ENCODE measurements at regions not wholly inside any gene's neighbourhood (a gene's known extent, or its start where the extent isn't known, plus 50 kb on each side); places are given as distances from the start of the nearest gene placed in this dataset.

DNA sequence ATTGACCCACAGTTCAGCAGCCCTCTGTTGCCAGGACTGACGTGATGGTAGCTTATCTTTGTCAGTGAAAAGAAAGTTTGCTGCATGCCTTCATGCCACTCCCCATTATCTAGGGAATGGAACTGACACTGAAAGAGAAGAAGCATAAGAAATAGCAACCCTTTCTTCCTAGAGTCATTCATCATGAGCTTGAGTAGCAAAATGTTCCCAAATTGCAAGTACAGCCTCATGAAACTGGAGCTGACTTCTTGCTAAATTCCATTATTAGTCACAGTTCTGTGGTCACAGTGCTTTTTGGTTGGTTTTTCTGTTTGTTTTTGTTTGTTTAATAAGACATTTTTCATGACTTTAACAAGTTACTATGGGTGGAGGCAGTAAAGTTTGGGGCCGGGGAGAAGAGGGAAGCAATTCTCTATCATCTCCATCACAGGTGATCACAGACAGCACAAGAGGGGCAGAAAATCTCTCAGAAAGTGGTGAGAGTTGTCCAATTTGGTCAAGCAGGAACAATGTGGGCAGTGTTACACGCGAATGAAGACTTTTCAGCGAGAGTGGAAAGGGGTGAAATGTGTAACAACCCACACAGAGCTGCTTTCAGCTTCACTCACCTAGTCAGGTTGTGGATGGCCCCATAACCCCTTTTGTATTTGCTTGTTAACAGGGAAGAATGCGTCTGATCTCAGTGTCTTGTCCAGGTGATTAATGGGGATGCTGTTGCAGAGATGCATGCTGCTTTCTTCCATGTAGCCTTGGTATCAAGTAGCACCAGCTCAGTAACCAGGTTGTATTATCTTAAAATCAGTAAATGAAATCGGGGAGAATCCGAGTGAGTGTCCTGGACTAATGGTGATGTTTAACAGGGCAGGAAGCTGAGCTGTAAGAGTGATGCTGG lies 440.4 kb downstream of the DMRT2 start:
- CTCF ChIA-PET, result no interaction called here
- DNase-seq, result no peak
- Mint-ChIP-seq H3K27me3 (ENCODE audit: low read depth) (no peaks in the 10 kb centered on the region), H3K9me3 (ENCODE audit: insufficient read depth) (no peaks in the 10 kb centered on the region), H3K27ac (no peak overlapping the region), H3K4me3 (no peak overlapping the region), H3K36me3 (ENCODE audit: low read depth) (no peaks in the 10 kb centered on the region), H3K4me1 (ENCODE audit: low read depth) (no peaks in the 10 kb centered on the region)
- ATAC-seq, result no peak
- POLR2A ChIA-PET, result no interaction called here

DNA sequence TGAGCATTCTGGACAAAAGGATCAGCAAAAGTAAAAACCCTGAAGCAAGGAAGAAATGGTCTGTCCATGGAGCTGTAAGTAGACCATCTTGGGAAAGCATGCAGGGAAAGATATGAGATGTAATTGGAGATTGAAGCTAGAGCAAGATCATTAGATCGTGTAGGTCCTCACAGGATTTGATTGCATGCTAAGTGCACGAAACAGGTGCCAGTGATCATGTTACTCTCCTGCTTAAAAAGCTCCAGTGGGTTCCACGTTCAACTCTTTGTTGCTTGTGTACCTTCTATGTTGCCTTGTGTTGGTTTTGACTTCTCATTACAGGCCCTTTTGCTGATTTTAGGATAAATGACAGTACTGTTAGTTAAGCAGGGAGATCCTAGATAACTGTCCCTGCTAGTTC lies 442.0 kb downstream of the DMRT2 start:
- no peaks in the 10 kb centered on the region for H3K9me3 Mint-ChIP-seq (ENCODE audit: insufficient read depth)
- DNase-seq, result no peak
- ATAC-seq, result no peak
- no peaks in the 10 kb centered on the region for H3K4me1 Mint-ChIP-seq (ENCODE audit: low read depth)
- ChIA-PET CTCF (no interaction called here), POLR2A (no interaction called here)
- H3K27me3 Mint-ChIP-seq (ENCODE audit: low read depth), result no peaks in the 10 kb centered on the region
- no peak overlapping the region for H3K27ac Mint-ChIP-seq
- no peaks in the 10 kb centered on the region for H3K36me3 Mint-ChIP-seq (ENCODE audit: low read depth)
- no peak overlapping the region for H3K4me3 Mint-ChIP-seq

DNA sequence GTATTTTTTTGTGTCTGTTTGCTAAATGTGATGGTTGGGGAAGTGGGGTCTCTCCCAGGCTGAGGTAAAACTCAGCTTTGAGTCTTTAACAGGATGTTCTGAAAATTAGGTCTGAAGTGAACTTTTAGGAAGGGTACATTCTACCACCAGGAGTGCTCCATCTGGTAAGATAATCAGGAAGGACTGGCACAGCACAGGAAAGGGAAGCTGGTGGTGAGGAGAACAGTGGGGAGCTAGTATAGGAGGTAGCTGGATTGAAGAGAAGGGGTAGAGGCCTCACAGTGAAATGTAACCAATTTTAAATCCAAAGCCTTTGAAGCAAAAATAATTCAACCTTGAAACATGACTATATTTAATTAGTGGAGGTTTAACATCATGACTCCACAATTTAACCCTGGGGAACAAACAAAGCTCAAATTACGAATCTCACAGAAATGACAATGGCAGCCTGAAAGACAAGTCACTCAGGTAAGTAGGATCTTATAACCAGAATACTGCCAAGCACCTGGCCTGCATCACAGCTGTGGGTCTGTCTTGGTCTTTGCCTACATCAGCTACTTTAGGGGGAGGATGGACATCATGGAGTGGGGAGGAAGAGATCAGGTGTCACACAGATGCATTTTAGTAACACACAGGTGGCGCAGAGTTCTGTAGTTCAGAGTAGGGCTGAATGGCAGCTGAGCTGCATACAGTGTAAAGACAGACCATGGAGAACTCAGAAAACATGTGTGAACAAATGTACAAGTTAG lies 445.3 kb downstream of the DMRT2 start:
- ChIA-PET POLR2A (no interaction called here), CTCF (no interaction called here)
- ATAC-seq, result no peak
- Mint-ChIP-seq H3K4me3 (no peak overlapping the region), H3K36me3 (ENCODE audit: low read depth) (no peaks in the 10 kb centered on the region), H3K27me3 (ENCODE audit: low read depth) (peaks cover 2% of the 10 kb centered on the region), H3K9me3 (ENCODE audit: insufficient read depth) (no peaks in the 10 kb centered on the region), H3K27ac (no peak overlapping the region), H3K4me1 (ENCODE audit: low read depth) (no peaks in the 10 kb centered on the region)
- no peak for DNase-seq

DNA sequence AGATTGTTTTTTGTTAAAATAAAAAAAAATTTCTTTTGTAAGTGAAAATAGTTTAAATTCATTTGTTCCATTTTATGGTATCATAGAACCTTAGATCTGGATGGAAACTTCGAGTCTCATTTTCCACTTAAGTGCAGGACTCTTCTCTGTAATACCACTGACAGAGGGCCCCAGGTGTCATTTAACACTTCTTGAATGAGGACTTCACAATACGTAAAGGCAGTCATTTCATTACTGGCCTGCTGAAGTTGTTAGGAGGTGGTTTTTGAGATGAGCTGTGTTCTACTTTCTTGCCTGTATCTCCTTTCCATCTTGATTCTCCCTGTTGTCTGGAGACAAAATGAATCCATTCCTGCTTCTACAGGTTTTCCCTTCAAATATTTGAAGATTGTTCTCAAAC lies 455.3 kb downstream of the DMRT2 start:
- Mint-ChIP-seq H3K27ac (no peak overlapping the region), H3K36me3 (ENCODE audit: low read depth) (no peaks in the 10 kb centered on the region), H3K4me3 (no peak overlapping the region), H3K9me3 (ENCODE audit: insufficient read depth) (no peaks in the 10 kb centered on the region), H3K27me3 (ENCODE audit: low read depth) (no peaks in the 10 kb centered on the region), H3K4me1 (ENCODE audit: low read depth) (no peaks in the 10 kb centered on the region)
- DNase-seq (no peak), ATAC-seq (no peak)
- ChIA-PET POLR2A (no interaction called here), CTCF (no interaction called here)

DNA sequence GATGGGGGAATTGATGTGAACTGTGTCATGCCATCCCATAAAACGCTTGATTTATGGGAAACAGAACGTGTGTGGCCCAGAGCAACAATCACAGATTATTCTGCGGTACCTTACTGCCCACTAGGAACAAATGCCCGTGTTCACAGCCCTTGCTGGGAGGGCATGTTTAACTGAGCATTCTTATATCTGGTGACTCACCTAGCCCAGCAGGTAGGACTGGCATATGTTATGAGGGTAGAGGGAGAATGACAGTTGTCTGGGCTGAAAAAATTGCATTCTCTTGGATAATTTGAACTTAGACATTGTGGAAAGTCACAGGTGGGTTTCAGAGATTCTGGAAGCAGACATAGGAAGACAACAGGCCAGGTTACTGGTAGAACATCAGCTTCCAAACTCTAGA lies 460.6 kb downstream of the DMRT2 start:
- ATAC-seq, result no peak
- ChIA-PET CTCF (no interaction called here), POLR2A (no interaction called here)
- Mint-ChIP-seq H3K27ac (no peak overlapping the region), H3K4me1 (ENCODE audit: low read depth) (peaks cover 2% of the 10 kb centered on the region), H3K36me3 (ENCODE audit: low read depth) (no peaks in the 10 kb centered on the region), H3K9me3 (ENCODE audit: insufficient read depth) (no peaks in the 10 kb centered on the region), H3K27me3 (ENCODE audit: low read depth) (no peaks in the 10 kb centered on the region), H3K4me3 (no peak overlapping the region)
- DNase-seq, result no peak

DNA sequence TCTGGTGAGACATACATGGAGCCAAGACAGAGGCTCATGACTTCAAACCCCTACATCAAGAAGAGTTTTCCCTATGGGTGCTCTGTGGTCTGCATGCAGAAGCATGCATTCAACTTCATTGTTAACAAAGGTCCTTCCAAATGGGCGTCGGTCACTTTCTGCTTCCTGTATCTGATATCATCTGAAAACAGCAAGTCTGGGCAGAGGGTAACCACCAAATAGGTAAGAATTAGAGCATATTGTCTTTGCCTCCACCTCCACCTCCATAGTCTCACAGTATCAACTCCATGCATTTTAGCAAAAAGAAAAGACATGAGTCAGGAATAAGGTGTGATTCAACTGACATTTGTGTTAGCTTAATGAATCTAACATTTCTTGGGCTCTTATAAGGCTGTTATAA lies 462.9 kb downstream of the DMRT2 start:
- H3K36me3 Mint-ChIP-seq (ENCODE audit: low read depth), result no peaks in the 10 kb centered on the region
- ATAC-seq (no peak), DNase-seq (no peak)
- H3K27me3 Mint-ChIP-seq (ENCODE audit: low read depth), result no peaks in the 10 kb centered on the region
- no peaks in the 10 kb centered on the region for H3K9me3 Mint-ChIP-seq (ENCODE audit: insufficient read depth)
- ChIA-PET POLR2A (no interaction called here), CTCF (no interaction called here)
- no peak overlapping the region for H3K4me3 Mint-ChIP-seq
- H3K27ac Mint-ChIP-seq, result no peak overlapping the region
- H3K4me1 Mint-ChIP-seq (ENCODE audit: low read depth), result peaks cover 2% of the 10 kb centered on the region

DNA sequence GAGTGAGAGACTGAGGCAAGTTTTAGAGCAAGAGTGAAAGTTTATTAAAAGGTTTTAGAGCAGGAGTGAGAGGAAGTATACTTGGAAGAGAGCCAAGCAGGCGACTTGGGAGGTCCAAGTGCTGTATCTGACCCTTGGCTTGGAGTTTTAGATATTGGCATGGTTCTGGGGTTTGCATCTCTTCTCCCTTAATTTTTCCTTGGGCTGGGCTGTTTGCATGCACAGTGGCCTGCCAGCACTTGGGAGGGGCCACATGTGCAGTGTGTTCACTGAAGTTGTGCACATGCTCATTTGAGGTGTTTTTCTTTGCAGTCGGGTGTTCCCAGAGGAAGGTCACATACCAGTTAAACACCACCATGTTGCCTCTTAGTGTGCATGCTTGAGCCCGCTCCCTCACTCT lies 464.1 kb downstream of the DMRT2 start:
- no peak for DNase-seq
- H3K4me1 Mint-ChIP-seq (ENCODE audit: low read depth), result peaks cover 2% of the 10 kb centered on the region
- ChIA-PET POLR2A (no interaction called here), CTCF (no interaction called here)
- no peak overlapping the region for H3K27ac Mint-ChIP-seq
- H3K9me3 Mint-ChIP-seq (ENCODE audit: insufficient read depth), result no peaks in the 10 kb centered on the region
- no peaks in the 10 kb centered on the region for H3K27me3 Mint-ChIP-seq (ENCODE audit: low read depth)
- no peak for ATAC-seq
- no peaks in the 10 kb centered on the region for H3K36me3 Mint-ChIP-seq (ENCODE audit: low read depth)
- no peak overlapping the region for H3K4me3 Mint-ChIP-seq

DNA sequence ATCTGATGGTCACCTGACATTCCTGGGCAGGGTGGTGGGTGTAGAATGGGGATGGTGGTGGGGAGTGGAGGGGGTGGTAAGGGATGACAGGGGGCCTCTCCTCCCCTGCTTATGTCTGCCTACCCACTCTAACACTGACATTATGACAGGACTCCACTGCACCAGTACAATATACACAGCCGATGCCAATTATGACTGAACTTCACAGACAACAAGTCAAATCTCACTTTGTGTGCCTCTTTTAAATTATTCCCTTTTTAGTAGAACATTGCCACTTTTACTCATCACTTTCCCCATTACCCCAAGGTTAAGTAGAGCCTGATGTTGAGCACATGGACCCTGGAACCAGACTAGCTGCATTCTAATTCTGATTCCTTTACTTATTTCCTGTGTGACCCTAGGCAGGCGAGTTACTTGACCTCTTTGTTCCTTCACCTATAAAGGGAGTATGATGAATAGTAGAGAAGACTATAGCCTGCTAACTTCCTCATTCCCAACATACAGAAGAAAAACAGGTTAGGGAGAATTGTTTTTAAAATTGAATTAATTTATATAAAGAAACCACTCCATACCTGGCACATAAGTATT lies 464.7 kb downstream of the DMRT2 start:
- Mint-ChIP-seq H3K4me1 (ENCODE audit: low read depth) (peaks cover 2% of the 10 kb centered on the region), H3K36me3 (ENCODE audit: low read depth) (no peaks in the 10 kb centered on the region), H3K27me3 (ENCODE audit: low read depth) (no peaks in the 10 kb centered on the region), H3K27ac (no peak overlapping the region), H3K9me3 (ENCODE audit: insufficient read depth) (no peaks in the 10 kb centered on the region), H3K4me3 (no peak overlapping the region)
- ChIA-PET POLR2A (no interaction called here), CTCF (no interaction called here)
- no peak for ATAC-seq
- no peak for DNase-seq

DNA sequence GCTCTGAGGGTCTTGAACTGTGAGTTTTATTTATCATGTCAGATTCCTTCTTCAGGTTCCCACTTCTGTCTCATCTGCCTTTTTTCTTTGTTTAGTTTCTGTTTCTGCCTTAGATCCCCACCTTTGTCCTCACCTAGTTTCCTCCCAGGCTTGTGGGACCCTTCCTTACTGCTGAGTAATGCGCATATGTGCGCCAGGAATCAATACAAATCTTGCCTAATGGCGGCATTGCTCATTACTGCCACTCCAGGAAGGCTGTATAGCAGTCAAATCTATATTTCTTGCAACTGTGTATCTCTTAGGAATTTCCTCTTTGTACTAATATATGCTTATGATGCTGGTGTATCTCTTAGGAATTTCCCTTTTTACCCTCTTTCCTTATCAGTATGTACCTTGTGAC lies 465.4 kb downstream of the DMRT2 start:
- no peaks in the 10 kb centered on the region for H3K27me3 Mint-ChIP-seq (ENCODE audit: low read depth)
- ChIA-PET POLR2A (no interaction called here), CTCF (no interaction called here)
- H3K36me3 Mint-ChIP-seq (ENCODE audit: low read depth), result no peaks in the 10 kb centered on the region
- no peaks in the 10 kb centered on the region for H3K9me3 Mint-ChIP-seq (ENCODE audit: insufficient read depth)
- no peak overlapping the region for H3K4me3 Mint-ChIP-seq
- H3K27ac Mint-ChIP-seq, result no peak overlapping the region
- H3K4me1 Mint-ChIP-seq (ENCODE audit: low read depth), result peaks cover 2% of the 10 kb centered on the region
- ATAC-seq, result no peak
- no peak for DNase-seq

DNA sequence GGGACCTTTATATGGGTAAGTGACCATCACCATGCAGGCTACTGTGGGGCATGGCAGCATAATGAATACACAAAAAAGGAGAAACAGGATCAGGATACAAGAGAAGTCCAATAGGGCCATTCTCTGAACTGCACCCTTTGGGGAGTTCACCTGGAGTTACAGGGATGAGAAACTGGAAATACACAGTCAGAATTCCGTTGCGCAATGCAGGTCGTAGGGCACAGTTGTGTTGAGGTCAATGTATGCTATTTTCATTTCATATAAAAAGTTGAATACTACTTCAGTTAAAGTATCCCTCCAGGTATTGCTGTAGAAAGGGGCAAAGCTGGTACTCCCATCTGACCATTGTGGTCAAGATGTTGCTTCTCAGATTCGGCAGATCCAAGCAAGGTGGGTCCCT lies 471.4 kb downstream of the DMRT2 start:
- H3K27ac Mint-ChIP-seq, result no peak overlapping the region

DNA sequence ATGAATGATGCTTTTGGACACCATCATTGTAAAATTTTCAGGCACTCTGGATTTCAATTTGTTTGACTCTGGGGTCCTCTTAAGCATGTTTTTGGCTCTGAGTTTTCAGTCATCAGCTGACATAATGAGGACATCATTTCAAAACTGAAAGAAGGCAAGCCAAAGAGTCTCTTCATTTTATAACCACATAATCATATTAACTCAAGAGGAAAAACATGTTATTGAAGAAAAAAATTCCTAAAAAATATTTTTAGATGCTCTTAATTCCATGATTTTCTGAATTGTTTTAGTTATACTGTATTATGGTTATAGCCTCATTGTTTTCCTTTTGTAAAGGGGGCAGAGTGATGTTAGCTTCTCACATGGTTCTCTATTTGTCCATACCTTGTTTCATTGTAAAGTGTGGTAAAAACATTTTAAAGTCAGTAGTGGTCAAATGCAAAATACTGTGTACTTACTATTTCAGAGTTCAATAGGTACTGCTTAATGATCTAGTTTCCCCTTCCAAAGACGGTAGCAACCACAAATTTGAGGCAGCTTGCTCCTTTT lies 472.1 kb downstream of the DMRT2 start:
- Mint-ChIP-seq H3K27ac (no peak overlapping the region), H3K4me1 (ENCODE audit: low read depth) (no peaks in the 10 kb centered on the region), H3K9me3 (ENCODE audit: insufficient read depth) (no peaks in the 10 kb centered on the region), H3K4me3 (no peak overlapping the region), H3K27me3 (ENCODE audit: low read depth) (no peaks in the 10 kb centered on the region), H3K36me3 (ENCODE audit: low read depth) (no peaks in the 10 kb centered on the region)
- POLR2A ChIA-PET, result no interaction called here
- CTCF ChIA-PET, result no interaction called here
- DNase-seq (no peak), ATAC-seq (no peak)

More for the DNA sequence above, 471.4 kb downstream of the DMRT2 start:
- CTCF ChIA-PET, result no interaction called here
- no peak for ATAC-seq
- no peak for DNase-seq
- Mint-ChIP-seq H3K36me3 (ENCODE audit: low read depth) (no peaks in the 10 kb centered on the region), H3K4me1 (ENCODE audit: low read depth) (no peaks in the 10 kb centered on the region), H3K9me3 (ENCODE audit: insufficient read depth) (no peaks in the 10 kb centered on the region), H3K4me3 (no peak overlapping the region), H3K27me3 (ENCODE audit: low read depth) (no peaks in the 10 kb centered on the region)
- POLR2A ChIA-PET, result no interaction called here

DNA sequence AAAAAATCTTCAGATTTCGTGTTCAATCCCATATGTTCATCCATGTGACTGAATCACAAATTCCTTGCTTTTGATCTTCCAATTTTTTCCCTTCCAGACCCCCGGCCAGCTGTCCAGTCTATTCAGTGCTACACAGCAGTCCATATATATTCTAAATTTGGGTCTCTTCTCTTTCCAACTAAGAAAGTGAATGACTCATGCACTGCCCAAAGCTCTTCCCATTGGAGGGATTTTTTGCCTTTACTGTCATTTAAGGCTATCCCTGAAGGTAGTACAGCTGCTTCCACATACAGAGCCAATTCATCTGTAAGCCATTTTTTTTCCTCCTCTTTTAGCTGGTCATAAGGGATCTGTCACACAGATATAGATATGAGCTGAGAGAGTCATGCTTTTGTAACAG lies 478.3 kb downstream of the DMRT2 start:
- Mint-ChIP-seq H3K9me3 (ENCODE audit: insufficient read depth) (no peaks in the 10 kb centered on the region), H3K36me3 (ENCODE audit: low read depth) (no peaks in the 10 kb centered on the region), H3K27me3 (ENCODE audit: low read depth) (no peaks in the 10 kb centered on the region), H3K4me3 (no peak overlapping the region), H3K27ac (no peak overlapping the region), H3K4me1 (ENCODE audit: low read depth) (no peaks in the 10 kb centered on the region)
- ATAC-seq (no peak), DNase-seq (no peak)
- ChIA-PET POLR2A (no interaction called here), CTCF (no interaction called here)

Measured in activated CD8-positive, alpha-beta T cell treated with anti-CD3 and anti-CD28 coated beads, Interleukin-2, amount 10 ng/mL, durations not matched to agents 7 days and 5 days (primary cell).